Ascending aorta (tissue), 2 donors: ENCODE measurements at regions not wholly inside any gene's neighbourhood (a gene's known extent, or its start where the extent isn't known, plus 50 kb on each side); places are given as distances from the start of the nearest gene placed in this dataset.

Source experiments
- DNase-seq, 2 donors: peaks; one replicate each; pipeline ENCODE4 v3.0.0-alpha.2; 2019; ENCODE audit warnings: low spot score in 2 of 2
- H3K27ac ChIP-seq, 2 donors: fragments of 200-600 bp; sonication (generic); one replicate each; pipeline ENCODE4 v1.5.1; 2016 to 2017; ENCODE audit warnings: mild to moderate bottlenecking in 1 of 2
- H3K27me3 ChIP-seq: fragments of 200-600 bp; sonication (generic); one replicate; pipeline ENCODE4 v1.5.1; 2017
- H3K36me3 ChIP-seq, 2 donors: fragments of 200-600 bp; sonication (generic); one replicate each; pipeline ENCODE4 v1.5.1; 2016
- H3K4me1 ChIP-seq, 2 donors: fragments of 200-600 bp; sonication (generic); one replicate each; pipeline ENCODE4 v1.5.1; 2016 to 2017; ENCODE audit warnings: mild to moderate bottlenecking in 1 of 2
- H3K4me3 ChIP-seq, 2 donors: fragments of 200-600 bp; sonication (generic); one replicate each; pipeline ENCODE4 v1.5.1; 2016 to 2017; ENCODE audit warnings: mild to moderate bottlenecking in 1 of 2
- H3K9me3 ChIP-seq, 2 donors: fragments of 200-600 bp; sonication (generic); one replicate each; pipeline ENCODE4 v1.5.1; 2016
- CTCF ChIP-seq, 3 experiments: fragments of 200-600 bp in 2 of 3; fragments of 450-650 bp in 1 of 3; sonication (generic) in 2 of 3; IDR thresholded peaks; one replicate each; pipeline ENCODE4 v1.5.1; 2016 to 2019; ENCODE audit warnings: antibody characterized with exemption in 3 of 3, mild to moderate bottlenecking in 1 of 3, moderate library complexity in 1 of 3
- intact Hi-C: fragments of 100-400 bp; cut with DNase I; formaldehyde crosslinking; loops from one replicate; pipeline ENCODE4 v1.15.1; 2023

DNA sequence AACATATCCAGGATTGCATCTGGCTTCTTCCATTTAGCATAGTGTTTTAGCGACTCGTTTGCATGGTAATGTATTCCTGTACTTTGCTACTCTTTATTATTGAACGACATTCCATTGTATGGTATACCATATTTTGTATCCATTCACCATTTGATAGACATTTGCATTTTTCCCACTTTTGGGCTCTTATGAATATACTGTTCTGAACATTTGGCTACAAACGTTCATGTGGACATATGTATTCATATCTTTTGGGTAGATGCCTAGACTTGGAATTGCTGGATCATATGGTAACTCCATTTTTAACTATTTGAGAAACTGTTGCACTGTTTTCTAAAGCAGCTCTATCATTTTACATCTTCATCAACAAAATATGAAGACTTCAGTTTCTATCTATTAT, 383.7 kb upstream of the AKR1E2 start:
- no peaks in the 10 kb centered on the region for H3K27me3 ChIP-seq
- peaks cover 0 to 8% of the 10 kb centered on the region in 2 donors for H3K4me1 ChIP-seq
- no peaks in the 10 kb centered on the region for H3K36me3 ChIP-seq
- intact Hi-C loops: no loop called here
- no peak overlapping the region for H3K27ac ChIP-seq
- peaks cover 0 to 6% of the 10 kb centered on the region in 2 donors for H3K9me3 ChIP-seq
- H3K4me3 ChIP-seq: no peak overlapping the region
- TF ChIP-seq CTCF (IDR thresholded peaks at IDR 0.05): no peak
- no peak for DNase-seq

DNA sequence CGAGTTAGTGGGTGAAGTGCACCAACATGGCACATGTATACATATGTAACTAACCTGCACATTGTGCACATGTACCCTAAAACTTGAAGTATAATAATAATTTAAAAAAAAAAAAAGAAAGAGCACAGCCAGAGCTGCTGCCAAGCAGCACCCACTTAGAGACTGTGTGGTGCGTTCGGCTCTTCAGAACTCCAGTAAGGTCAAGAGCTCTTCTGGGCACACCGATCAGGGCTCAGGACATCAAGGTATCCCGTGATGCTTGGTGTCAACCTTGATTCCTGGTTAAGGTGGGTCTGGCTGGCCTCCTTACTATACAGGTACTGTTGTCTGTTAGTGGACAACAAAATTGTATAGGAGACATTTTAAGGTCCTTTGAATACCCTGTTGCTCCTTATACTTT, 385.7 kb upstream of the AKR1E2 start:
- no peak overlapping the region for H3K4me3 ChIP-seq
- DNase-seq: no peak
- peaks cover 0 to 8% of the 10 kb centered on the region in 2 donors for H3K4me1 ChIP-seq
- TF ChIP-seq CTCF (IDR thresholded peaks at IDR 0.05): no peak
- no peaks in the 10 kb centered on the region for H3K36me3 ChIP-seq
- H3K27ac ChIP-seq: no peak overlapping the region
- intact Hi-C loops: no loop called here
- peaks cover 0 to 6% of the 10 kb centered on the region in 2 donors for H3K9me3 ChIP-seq
- no peaks in the 10 kb centered on the region for H3K27me3 ChIP-seq

GRCh38 chr10:4437791-4438190, 388.2 kb upstream of the AKR1E2 start:
- Histone ChIP-seq H3K36me3 (no peaks in the 10 kb centered on the region), H3K27me3 (no peaks in the 10 kb centered on the region), H3K9me3 (no peaks in the 10 kb centered on the region), H3K4me3 (no peak overlapping the region), H3K4me1 (peaks cover 0 to 8% of the 10 kb centered on the region in 2 donors), H3K27ac (no peak overlapping the region)
- no peak for TF ChIP-seq CTCF (IDR thresholded peaks at IDR 0.05)
- intact Hi-C loops: no loop called here
- no peak for DNase-seq

GRCh38 chr10:4437061-4437460, 388.9 kb upstream of the AKR1E2 start:
- Histone ChIP-seq H3K9me3 (no peaks in the 10 kb centered on the region), H3K36me3 (no peaks in the 10 kb centered on the region), H3K4me3 (no peak overlapping the region), H3K4me1 (peaks cover 0 to 8% of the 10 kb centered on the region in 2 donors), H3K27ac (no peak overlapping the region), H3K27me3 (no peaks in the 10 kb centered on the region)
- no peak for DNase-seq
- TF ChIP-seq CTCF (IDR thresholded peaks at IDR 0.05): no peak
- intact Hi-C loops: no loop called here

GRCh38 chr10:4436103-4436502, 389.9 kb upstream of the AKR1E2 start:
- Histone ChIP-seq H3K9me3 (no peaks in the 10 kb centered on the region), H3K4me3 (no peak overlapping the region), H3K27ac (no peak overlapping the region), H3K36me3 (no peaks in the 10 kb centered on the region), H3K27me3 (no peaks in the 10 kb centered on the region), H3K4me1 (peaks cover 0 to 8% of the 10 kb centered on the region in 2 donors)
- TF ChIP-seq CTCF (IDR thresholded peaks at IDR 0.05): no peak
- intact Hi-C loops: no loop called here
- no peak for DNase-seq

DNA sequence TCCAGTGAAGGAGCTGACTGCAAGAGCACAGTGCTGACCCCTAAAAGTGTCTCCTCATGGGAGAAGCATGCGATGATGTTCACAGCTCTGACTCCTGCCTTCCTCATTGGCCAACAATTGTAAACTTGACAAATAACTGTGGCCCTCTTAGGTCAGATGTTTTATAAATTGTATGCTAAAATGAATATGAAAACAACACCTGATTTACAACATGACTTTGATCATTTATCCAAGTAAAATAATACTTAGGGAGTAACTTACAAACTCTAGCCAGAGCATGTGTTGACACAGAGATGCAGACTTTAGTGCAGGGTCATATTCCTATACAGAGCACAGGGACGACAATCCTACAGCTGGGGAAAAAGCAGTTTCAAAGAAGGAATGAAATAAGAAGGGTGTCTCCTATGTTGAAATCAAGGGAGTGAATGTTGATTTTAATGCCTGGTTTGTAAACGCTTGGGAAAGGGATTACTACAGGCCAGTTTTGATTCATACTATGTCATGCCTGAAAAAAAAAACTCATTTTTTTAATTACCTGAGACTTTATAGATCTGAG, 391.4 kb upstream of the AKR1E2 start:
- H3K27me3 ChIP-seq: no peaks in the 10 kb centered on the region
- intact Hi-C loops: no loop called here

More for the DNA sequence above, 391.4 kb upstream of the AKR1E2 start:
- no peaks in the 10 kb centered on the region for H3K9me3 ChIP-seq
- no peak overlapping the region for H3K4me3 ChIP-seq
- H3K36me3 ChIP-seq: no peaks in the 10 kb centered on the region
- peaks cover 0 to 8% of the 10 kb centered on the region in 2 donors for H3K4me1 ChIP-seq
- no peak overlapping the region for H3K27ac ChIP-seq
- no peak for TF ChIP-seq CTCF (IDR thresholded peaks at IDR 0.05)
- DNase-seq: no peak
